ENCODE measurements at regions not wholly inside any gene's neighbourhood (a gene's known extent, or its start where the extent isn't known, plus 50 kb on each side); places are given as distances from the start of the nearest gene placed in this dataset.

GRCh38 chr5:2005101-2006041 is 122.6 kb upstream of the IRX4 start:
- TF ChIP-seq CTCF (IDR thresholded peaks at IDR 0.05 in 2 of 3, conservative IDR thresholded peaks at IDR 0.05 in 1 of 3; ENCODE audit: borderline replicate concordance in 1 of 3, insufficient read depth in 1 of 3, low read depth in 2 of 3, low read length in 2 of 3) (no peak), ZNF274 (IDR thresholded peaks at IDR 0.05; ENCODE audit: low read depth, low read length) (no peak), REST (IDR thresholded peaks at IDR 0.05; ENCODE audit: low read depth) (no peak), POLR2A (IDR thresholded peaks at IDR 0.05; ENCODE audit: borderline replicate concordance, extremely low read depth, insufficient read depth, insufficient read length) (no peak), POLR2AphosphoS5 (IDR thresholded peaks at IDR 0.05; ENCODE audit: low read depth, low read length) (no peak), YY1 (IDR thresholded peaks at IDR 0.05; ENCODE audit: extremely low read depth, insufficient replicate concordance, low read depth, low read length) (no peak), SP1 (IDR thresholded peaks at IDR 0.05; ENCODE audit: low read depth) (no peak), FOSL1 (IDR thresholded peaks at IDR 0.05; ENCODE audit: low read depth) (no peak), EGR1 (IDR thresholded peaks at IDR 0.05; ENCODE audit: low read depth) (no peak)

Measured in HCT116 (cell line).